Memory B cell (primary cell): ENCODE measurements at regions not wholly inside any gene's neighbourhood (a gene's known extent, or its start where the extent isn't known, plus 50 kb on each side); places are given as distances from the start of the nearest gene placed in this dataset.
"Not testable (repeated sequence)": the region's sequence is repeated elsewhere in the genome, so short reads cannot be mapped to it uniquely, and the experiment has no call there.

Experiments
- ATAC-seq: fragments of 150-1000 bp; cut with Tn5 transposase; 2 replicates; pipeline ENCODE4 v1.10.0; 2021; ENCODE audit warnings: low read depth, mild to moderate bottlenecking, moderate library complexity
- DNase-seq, 2 donors: peaks; one replicate each; pipeline ENCODE4 v3.0.0; 2022; ENCODE audit warnings: low spot score in 2 of 2
- H3K27ac Mint-ChIP-seq: one replicate; pipeline ENCODE4 v1.8.0; 2022; ENCODE audit warnings: mild to moderate bottlenecking, moderate library complexity, mixed read lengths
- H3K27me3 Mint-ChIP-seq: one replicate; pipeline ENCODE4 v1.8.0; 2022; ENCODE audit warnings: mixed read lengths
- H3K36me3 Mint-ChIP-seq: one replicate; pipeline ENCODE4 v1.8.0; 2022; ENCODE audit warnings: mild to moderate bottlenecking, mixed read lengths
- H3K4me1 Mint-ChIP-seq: one replicate; pipeline ENCODE4 v1.8.0; 2022; ENCODE audit warnings: mixed read lengths
- H3K4me3 Mint-ChIP-seq: one replicate; pipeline ENCODE4 v1.8.0; 2022; ENCODE audit warnings: mild to moderate bottlenecking, moderate library complexity, mixed read lengths
- H3K9me3 Mint-ChIP-seq: one replicate; pipeline ENCODE4 v1.8.0; 2022; ENCODE audit warnings: mixed read lengths

- no peak overlapping the region for H3K4me3 Mint-ChIP-seq
- H3K36me3 Mint-ChIP-seq = no peaks in the 10 kb centered on the region
- H3K27me3 Mint-ChIP-seq = no peaks in the 10 kb centered on the region
- DNase-seq = no peak
- no peaks in the 10 kb centered on the region for H3K4me1 Mint-ChIP-seq
- H3K9me3 Mint-ChIP-seq = no peaks in the 10 kb centered on the region
- H3K27ac Mint-ChIP-seq = no peak overlapping the region
- ATAC-seq = no peak
Observed at GRCh38 chr7:114364151-114364550, 50.5 kb upstream of the FOXP2 start.

DNA sequence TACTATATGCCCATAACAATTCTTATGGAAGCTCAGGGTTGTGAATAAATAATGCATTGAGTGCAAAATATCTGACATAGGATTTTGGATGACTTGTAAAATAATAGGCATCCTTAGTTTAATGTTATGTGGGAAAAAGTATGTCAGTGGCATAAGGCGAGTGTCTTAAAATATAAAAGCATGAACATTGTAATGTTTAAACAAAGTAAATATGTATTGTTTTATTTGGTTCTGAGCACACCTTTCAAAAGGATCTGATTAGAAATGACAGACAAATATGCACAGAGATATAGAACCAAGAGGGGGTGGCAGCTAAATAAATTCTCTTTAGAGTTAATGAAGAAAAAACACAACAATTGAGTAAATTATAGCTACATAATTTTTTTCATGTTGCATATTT, 51.3 kb upstream of the FOXP2 start:
- Mint-ChIP-seq H3K9me3 (no peaks in the 10 kb centered on the region), H3K4me1 (no peaks in the 10 kb centered on the region), H3K36me3 (no peaks in the 10 kb centered on the region), H3K27ac (no peak overlapping the region), H3K4me3 (no peak overlapping the region), H3K27me3 (no peaks in the 10 kb centered on the region)
- ATAC-seq (no peak), DNase-seq (no peak)

DNA sequence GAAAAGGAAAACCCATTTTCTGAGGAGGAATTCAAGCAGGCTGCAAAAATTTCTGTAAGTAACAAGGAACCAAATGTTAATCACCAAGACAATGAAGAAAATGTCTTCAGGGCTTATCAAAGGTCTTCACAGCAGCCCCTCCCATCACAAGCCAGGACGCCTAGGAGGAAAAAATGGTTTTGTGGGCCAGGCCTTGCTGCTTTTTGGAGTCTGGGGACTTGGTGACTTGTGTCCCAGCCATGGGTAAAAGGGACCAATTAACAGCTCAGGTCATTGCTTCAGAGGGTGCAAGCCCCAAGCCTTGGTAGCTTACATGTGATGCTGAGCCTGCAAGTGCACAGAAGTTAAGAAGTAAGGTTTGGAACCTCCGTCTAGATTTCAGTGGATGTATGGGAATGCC, 55.7 kb upstream of the FOXP2 start:
- no peak overlapping the region for H3K4me3 Mint-ChIP-seq
- ATAC-seq (no peak), DNase-seq (no peak)
- no peak overlapping the region for H3K27ac Mint-ChIP-seq
- no peaks in the 10 kb centered on the region for H3K36me3 Mint-ChIP-seq
- H3K9me3 Mint-ChIP-seq = no peaks in the 10 kb centered on the region
- H3K27me3 Mint-ChIP-seq = no peaks in the 10 kb centered on the region
- no peaks in the 10 kb centered on the region for H3K4me1 Mint-ChIP-seq

GRCh38 chr7:114356133-114356532, 58.5 kb upstream of the FOXP2 start:
- no peak for DNase-seq
- H3K9me3 Mint-ChIP-seq = no peaks in the 10 kb centered on the region
- H3K27ac Mint-ChIP-seq = no peak overlapping the region
- no peak for ATAC-seq
- no peaks in the 10 kb centered on the region for H3K36me3 Mint-ChIP-seq
- no peak overlapping the region for H3K4me3 Mint-ChIP-seq
- H3K27me3 Mint-ChIP-seq = no peaks in the 10 kb centered on the region
- H3K4me1 Mint-ChIP-seq = no peaks in the 10 kb centered on the region

DNA sequence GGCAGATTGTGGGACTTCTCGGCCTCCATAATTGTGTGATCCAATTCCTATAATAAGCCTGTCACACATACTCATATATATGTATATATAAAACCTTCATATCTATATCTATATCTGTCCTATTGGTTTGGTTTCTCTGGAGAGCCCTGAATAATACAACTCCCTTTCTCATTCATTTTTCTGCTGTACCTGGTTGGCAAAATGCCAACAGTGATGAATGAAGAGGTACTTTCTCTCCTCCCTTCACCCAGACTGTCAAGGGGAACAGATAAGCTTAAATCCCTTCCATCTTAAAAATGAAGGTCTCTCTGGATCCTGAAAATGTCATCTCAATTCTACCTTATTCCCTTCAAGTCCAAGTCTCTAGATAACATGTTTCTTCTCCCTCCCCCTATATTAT, 60.3 kb upstream of the FOXP2 start:
- H3K4me3 Mint-ChIP-seq = no peak overlapping the region

GRCh38 chr7:114345494-114345893, 69.1 kb upstream of the FOXP2 start:
- H3K4me3 Mint-ChIP-seq = no peak overlapping the region
- no peak overlapping the region for H3K27ac Mint-ChIP-seq
- no peaks in the 10 kb centered on the region for H3K27me3 Mint-ChIP-seq
- no peaks in the 10 kb centered on the region for H3K9me3 Mint-ChIP-seq
- no peak for DNase-seq
- H3K36me3 Mint-ChIP-seq = no peaks in the 10 kb centered on the region
- no peak for ATAC-seq
- H3K4me1 Mint-ChIP-seq = no peaks in the 10 kb centered on the region

More for the DNA sequence above, 60.3 kb upstream of the FOXP2 start:
- DNase-seq (no peak), ATAC-seq (no peak)
- H3K36me3 Mint-ChIP-seq = no peaks in the 10 kb centered on the region
- H3K9me3 Mint-ChIP-seq = no peaks in the 10 kb centered on the region
- H3K4me1 Mint-ChIP-seq = no peaks in the 10 kb centered on the region
- H3K27me3 Mint-ChIP-seq = no peaks in the 10 kb centered on the region
- H3K27ac Mint-ChIP-seq = no peak overlapping the region

GRCh38 chr7:114343949-114344708, 70.5 kb upstream of the FOXP2 start:
- H3K4me1 Mint-ChIP-seq = no peaks in the 10 kb centered on the region
- H3K36me3 Mint-ChIP-seq = no peaks in the 10 kb centered on the region
- ATAC-seq (no peak), DNase-seq (no peak)
- no peaks in the 10 kb centered on the region for H3K27me3 Mint-ChIP-seq
- no peak overlapping the region for H3K4me3 Mint-ChIP-seq
- H3K27ac Mint-ChIP-seq = no peak overlapping the region
- H3K9me3 Mint-ChIP-seq = no peaks in the 10 kb centered on the region

- H3K4me3 Mint-ChIP-seq = no peak overlapping the region
- H3K36me3 Mint-ChIP-seq = no peaks in the 10 kb centered on the region
- no peaks in the 10 kb centered on the region for H3K4me1 Mint-ChIP-seq
- H3K9me3 Mint-ChIP-seq = no peaks in the 10 kb centered on the region
- ATAC-seq (no peak), DNase-seq (no peak)
- H3K27ac Mint-ChIP-seq = no peak overlapping the region
- no peaks in the 10 kb centered on the region for H3K27me3 Mint-ChIP-seq
Observed at GRCh38 chr7:114342431-114343179, 72.0 kb upstream of the FOXP2 start.

DNA sequence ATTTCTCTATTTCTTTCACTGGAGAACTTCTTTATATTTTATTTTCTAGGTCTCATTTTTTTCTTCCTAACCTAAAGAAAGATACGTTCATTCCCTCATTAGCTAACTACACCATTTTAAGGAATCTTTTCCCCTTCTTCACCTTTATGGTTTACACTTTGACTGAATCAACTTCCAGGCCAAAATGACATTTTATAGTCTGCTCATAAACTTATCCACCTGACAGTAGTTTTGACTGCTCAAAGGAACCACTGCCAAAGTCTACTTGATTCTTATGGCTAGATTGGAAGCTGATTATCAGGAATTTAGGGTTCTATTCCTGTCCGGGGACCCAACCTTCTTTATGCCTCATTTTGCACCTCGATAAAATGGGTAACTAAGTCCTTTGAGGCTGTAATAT, 73.0 kb upstream of the FOXP2 start:
- Mint-ChIP-seq H3K27me3 (no peaks in the 10 kb centered on the region), H3K36me3 (no peaks in the 10 kb centered on the region), H3K4me1 (no peaks in the 10 kb centered on the region), H3K9me3 (no peaks in the 10 kb centered on the region), H3K27ac (no peak overlapping the region), H3K4me3 (no peak overlapping the region)
- no peak for ATAC-seq
- no peak for DNase-seq

DNA sequence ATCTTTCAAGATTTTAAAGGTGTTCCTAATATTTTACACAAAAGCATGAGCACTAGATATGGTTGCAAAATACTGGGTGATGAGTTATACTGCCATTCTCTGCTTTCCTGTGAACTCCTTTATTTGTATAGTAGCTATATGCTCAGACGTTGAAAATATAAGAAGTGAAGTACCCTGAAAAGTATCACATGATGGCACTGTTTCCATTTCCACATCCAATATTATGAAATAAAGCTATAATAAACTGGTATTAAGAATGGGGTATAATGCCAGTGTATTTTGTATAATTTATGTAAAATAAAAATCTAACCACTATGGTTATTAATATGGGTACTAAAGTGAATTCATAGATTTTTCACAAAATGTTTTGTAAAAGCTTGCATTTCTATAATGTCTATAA, 79.6 kb upstream of the FOXP2 start:
- H3K36me3 Mint-ChIP-seq = no peaks in the 10 kb centered on the region
- no peak for DNase-seq
- H3K27me3 Mint-ChIP-seq = no peaks in the 10 kb centered on the region
- H3K4me3 Mint-ChIP-seq = no peak overlapping the region
- no peak overlapping the region for H3K27ac Mint-ChIP-seq
- H3K9me3 Mint-ChIP-seq = no peaks in the 10 kb centered on the region
- no peaks in the 10 kb centered on the region for H3K4me1 Mint-ChIP-seq
- no peak for ATAC-seq

- H3K4me3 Mint-ChIP-seq, H3K27me3 Mint-ChIP-seq, H3K4me1 Mint-ChIP-seq, H3K36me3 Mint-ChIP-seq, DNase-seq, H3K27ac Mint-ChIP-seq, ATAC-seq, H3K9me3 Mint-ChIP-seq: not testable (repeated sequence)
Observed at GRCh38 chr7:114329458-114329857, 85.2 kb upstream of the FOXP2 start.

DNA sequence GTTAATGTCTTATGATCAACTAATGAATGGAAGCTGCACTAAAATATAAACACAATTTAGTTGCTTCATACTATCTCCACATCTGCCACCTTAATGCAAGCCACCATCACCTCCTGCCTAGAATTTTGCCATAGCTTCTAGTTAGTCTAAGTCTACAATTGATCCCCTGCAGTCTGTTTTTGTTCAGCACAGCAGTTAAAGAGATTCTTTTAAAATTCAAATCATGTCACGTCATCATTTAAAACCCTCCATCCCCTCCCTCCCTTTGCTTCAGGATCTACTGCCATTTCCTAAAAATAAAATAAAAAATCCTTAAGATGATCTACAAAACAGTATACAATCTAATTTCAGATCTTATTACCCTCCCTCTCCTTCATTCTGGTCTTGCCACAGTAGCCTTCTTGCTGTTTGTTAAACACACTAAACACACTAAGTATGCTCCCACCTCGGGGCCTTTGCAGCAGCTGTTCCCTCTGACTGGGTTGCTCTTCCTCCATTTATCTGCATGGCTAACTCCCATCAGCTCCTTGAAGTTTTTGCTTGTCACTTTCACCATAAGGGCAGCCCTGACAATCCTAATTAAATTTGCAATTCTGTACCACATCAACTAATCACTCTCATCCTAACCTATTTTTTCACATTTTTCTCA, 97.0 kb upstream of the FOXP2 start:
- Mint-ChIP-seq H3K27ac (no peak overlapping the region), H3K27me3 (no peaks in the 10 kb centered on the region), H3K9me3 (no peaks in the 10 kb centered on the region), H3K4me3 (no peak overlapping the region), H3K4me1 (no peaks in the 10 kb centered on the region), H3K36me3 (no peaks in the 10 kb centered on the region)
- ATAC-seq = no peak
- DNase-seq = no peak

GRCh38 chr7:114312649-114313048, 102.0 kb upstream of the FOXP2 start:
- Mint-ChIP-seq H3K27ac (no peak overlapping the region), H3K4me3 (no peak overlapping the region), H3K27me3 (no peaks in the 10 kb centered on the region), H3K9me3 (no peaks in the 10 kb centered on the region), H3K36me3 (no peaks in the 10 kb centered on the region), H3K4me1 (no peaks in the 10 kb centered on the region)
- DNase-seq = no peak
- no peak for ATAC-seq

DNA sequence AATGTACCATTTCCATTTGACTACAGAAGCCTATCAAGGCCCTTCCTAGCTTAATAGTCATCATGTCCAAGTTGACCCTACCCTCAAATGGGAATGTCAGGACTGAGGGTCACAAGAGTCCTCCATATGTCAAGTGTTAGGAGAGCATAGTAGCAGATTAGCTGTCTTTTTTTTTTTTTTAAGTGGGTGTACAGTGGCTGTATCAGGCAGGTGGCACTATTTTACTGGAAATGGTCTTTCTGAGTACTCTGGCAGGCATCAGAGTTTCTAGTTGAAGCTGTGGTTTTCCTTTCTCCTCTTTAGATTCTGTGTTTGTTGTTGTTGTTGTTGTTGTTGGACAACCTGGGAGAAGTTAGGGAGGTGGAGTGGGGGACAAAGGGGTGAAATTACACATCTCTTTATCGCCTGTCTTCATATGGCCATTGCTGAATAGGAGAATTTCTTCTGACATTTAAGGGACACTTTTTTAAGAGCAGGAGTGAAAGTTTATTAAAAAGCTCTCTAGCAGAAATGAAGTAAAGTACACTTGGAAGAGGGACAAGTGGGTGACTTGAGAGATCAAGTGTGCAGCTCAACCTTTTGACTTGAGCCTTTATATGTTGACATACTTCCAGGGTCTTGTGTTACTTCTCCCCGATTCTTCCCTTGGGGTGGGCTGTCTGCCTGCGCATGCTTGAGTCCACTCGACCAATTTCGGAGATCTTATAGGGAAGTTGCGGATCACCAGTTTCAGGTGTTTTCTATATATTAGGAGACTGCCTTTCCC, 104.1 kb upstream of the FOXP2 start:
- DNase-seq (no peak), ATAC-seq (no peak)
- Mint-ChIP-seq H3K27ac (no peak overlapping the region), H3K4me3 (no peak overlapping the region), H3K9me3 (no peaks in the 10 kb centered on the region), H3K36me3 (no peaks in the 10 kb centered on the region), H3K4me1 (no peaks in the 10 kb centered on the region), H3K27me3 (no peaks in the 10 kb centered on the region)
